ENCODE measurements at regions not wholly inside any gene's neighbourhood (a gene's known extent, or its start where the extent isn't known, plus 50 kb on each side); places are given as distances from the start of the nearest gene placed in this dataset.

DNA sequence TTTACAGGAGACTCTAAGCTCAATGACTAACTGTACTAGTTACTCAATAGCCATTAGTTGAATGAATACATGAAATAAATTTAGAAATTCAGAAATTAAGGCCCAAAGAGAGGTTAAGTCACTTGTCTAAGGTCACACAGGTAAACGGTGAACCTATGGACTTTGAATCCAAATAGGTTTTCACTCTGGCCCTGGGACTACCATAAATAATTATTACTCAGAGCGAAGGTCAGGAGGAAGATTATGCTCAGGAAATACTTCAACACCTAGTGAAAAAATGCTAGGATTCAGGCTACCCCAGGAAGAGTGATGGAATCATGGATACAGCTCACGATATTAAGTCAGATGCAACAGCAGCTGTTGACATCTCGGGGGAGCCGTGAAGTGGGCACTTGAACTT lies 417.4 kb downstream of the GABRG2 start:
- TF ChIP-seq CTCF (conservative IDR thresholded peaks at IDR 0.05 in 1 of 2, IDR thresholded peaks at IDR 0.05 in 1 of 2; ENCODE audit: low read depth in 1 of 2, low read length in 2 of 2) = no peak
- TF ChIP-seq EZH2 (IDR thresholded peaks at IDR 0.05; ENCODE audit: low read length, missing control alignments) = no peak
